Stimulated activated CD8-positive, alpha-beta memory T cell treated with anti-CD3 and anti-CD28 coated beads, Interleukin-4, amount 100 ng/mL, for 48 hours (primary cell): ENCODE measurements at regions not wholly inside any gene's neighbourhood (a gene's known extent, or its start where the extent isn't known, plus 50 kb on each side); places are given as distances from the start of the nearest gene placed in this dataset.

Experiments used
- DNase-seq: peaks from one replicate; pipeline ENCODE4 v3.0.0-alpha.2; 2020

GRCh38 chr7:155928583-155928982 is 116.3 kb upstream of the SHH start:
- DNase-seq, result no peak

DNA sequence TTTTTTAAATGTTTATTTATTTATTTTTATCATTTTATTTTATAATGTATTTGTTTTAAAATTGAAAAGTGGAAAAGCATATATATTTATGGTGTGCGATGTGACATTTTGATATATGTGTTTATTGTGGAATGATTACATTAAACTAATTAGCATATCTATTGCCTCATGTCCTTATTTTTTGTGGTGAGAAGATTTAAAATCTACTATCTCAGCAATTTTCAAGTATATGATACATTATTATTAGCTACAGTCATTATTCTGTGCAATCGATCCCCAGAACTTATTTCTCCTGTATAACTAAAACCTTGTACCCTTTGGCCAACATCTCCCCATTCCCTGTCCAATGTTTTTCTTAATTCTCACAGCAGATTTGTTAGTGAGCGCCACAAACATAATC is 115.6 kb upstream of the SHH start:
- DNase-seq, result no peak

- DNase-seq, result no peak
These were observed 113.4 kb upstream of the SHH start for GRCh38 chr7:155925682-155926081.

GRCh38 chr7:155922067-155922816 is 110.0 kb upstream of the SHH start:
- DNase-seq, result no peak

DNA sequence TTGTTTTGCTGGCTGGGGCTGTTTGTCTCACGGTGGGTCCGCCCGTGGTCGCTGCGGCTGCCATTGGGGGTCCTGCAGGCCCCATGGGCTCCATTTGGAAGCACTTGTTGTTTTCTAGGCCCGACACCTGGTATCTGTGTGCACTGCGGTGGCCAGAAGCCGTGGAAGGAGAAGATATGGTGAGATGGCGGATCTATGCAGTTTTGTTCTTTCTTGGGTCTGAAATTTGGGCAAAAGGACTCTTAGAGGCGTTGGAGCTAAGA is 109.5 kb upstream of the SHH start:
- no peak for DNase-seq

- DNase-seq, result no peak
These were observed 109.0 kb upstream of the SHH start for GRCh38 chr7:155921086-155921803.

DNA sequence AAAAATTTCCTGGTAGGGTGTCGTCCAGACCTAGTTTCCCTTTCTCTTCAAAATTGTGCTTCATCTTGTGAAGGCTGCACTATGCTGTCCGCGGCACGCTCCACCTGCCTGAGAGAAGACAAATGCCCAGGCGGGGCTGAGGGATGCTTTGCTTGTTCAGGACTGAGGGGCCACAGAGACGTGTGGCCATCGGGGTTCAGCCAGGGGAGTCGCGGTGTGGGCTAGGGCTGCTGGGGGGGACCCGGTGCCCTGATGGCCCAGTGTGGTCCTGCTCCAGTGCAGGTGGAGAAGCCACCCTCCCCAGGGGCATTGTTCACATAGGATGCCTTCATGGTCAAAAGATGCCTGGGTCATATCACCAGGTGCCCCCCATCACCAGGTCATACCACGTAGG is 107.8 kb upstream of the SHH start:
- DNase-seq, result no peak

GRCh38 chr7:155919391-155920067 is 107.3 kb upstream of the SHH start:
- DNase-seq, result no peak

DNA sequence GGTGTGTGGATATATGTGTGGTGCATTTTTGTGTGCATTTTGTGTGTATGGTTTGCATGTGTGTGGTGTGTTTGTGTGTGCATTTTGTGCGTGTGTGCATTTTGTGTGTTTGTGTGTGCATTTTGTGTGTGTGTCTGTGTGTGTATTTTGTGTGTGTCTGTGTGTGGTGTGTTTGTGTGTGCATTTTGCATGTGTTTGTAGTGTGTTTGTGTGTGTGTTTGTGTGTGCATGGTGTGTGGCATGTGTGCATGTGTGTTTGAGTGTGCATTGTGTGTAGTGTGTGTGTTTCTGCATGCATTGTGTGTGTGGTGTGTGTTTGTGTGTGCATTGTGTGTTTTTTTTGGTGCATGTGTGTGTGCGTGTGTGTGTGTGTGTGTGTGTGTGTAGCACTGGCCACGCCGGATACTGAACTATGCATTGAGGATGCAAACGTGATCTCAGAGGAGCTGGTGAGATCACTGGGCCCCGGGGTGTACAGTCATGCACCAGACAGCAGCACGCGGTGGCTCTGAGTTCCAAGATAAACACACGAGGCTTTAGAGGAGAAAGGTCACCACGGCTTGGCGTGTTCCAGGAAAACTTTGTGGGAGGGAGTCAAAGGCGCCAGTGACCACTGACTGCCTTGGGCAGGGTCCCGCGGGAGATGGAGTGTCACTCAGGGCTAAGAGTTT is 106.6 kb upstream of the SHH start:
- no peak for DNase-seq

DNA sequence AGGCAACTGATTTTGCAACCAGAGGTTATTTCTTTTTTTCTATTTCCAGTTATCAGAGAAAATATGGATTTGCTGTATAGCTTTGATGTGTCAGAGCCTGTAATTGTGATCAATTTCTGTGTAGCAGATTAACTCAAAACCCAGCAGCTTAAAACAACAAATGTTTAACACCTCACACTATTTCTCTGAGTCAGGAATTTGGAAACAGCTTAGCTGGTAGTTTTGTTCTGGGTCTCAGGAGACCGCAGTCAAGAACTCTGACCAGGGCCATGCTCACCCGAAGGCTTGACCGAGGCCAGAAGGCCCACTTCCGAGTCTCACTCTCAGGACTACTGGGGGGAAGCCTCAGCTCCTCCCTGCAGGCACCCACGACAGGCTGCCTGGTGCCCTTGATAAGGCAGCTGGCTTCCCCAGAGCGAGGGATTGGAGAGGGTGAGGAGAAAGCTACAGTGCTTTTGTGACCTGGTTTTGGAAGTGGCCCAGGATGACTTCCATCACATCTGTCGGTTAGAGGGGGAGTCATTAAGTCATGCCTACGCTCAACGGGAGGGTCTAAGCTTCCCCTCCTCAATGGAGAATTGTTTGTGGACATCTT is 105.7 kb upstream of the SHH start:
- DNase-seq, result no peak

DNA sequence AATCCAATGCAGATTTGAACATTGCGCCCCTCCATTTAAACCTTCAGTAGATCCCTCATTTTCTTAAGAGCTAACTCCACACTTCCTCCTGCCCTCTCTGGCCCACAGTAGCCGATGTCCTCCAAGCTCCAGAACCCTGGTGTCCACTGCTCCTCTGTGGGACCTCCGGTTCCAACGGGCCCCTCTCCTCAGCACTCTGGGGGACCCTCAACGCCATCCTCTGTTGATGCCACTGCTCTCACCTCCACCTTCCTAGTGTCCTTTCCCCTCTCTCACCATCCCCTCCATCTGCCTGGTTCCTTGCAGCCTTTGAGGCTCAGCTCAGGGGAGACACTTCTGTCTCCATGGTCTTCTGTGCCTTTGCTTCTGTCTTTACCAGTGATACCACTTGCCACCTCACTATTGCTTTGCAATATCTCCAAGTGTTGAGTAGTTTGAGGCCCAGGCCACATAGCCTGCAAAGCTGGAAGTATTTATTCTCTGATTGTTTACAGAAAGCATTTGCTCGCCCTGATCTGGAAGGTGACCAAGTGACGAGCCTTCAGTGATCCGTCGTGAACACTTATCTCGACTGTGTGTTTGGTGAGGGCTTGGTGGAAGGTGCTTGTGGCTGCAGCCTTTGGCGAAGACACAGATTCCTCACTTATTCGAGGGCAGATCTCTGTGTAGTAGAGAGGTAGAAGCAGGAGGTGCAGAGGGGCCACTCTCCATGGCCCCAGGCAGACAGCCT is 104.8 kb upstream of the SHH start:
- no peak for DNase-seq

DNA sequence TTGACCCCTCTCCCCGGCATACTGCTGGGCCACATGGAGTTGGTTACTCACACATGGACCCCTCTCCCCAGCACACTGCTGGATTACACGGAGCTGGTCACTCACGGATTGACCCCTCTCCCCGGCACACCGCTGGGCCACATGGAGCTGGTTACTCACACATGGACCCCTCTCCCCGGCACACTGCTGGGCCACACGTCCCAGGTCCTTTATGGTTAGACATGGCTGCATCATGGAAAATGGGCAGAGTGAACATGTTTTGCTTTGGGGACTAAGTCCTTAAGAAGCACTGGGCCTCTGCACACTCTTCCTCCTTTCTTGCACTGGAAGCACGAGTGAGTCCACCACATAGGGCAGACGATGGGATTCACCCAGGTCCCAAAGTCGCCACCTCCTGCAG is 102.1 kb upstream of the SHH start:
- no peak for DNase-seq

GRCh38 chr7:155913719-155914118 is 101.5 kb upstream of the SHH start:
- DNase-seq, result no peak

- DNase-seq, result no peak
These were observed 101.0 kb upstream of the SHH start for GRCh38 chr7:155913291-155913690.

GRCh38 chr7:155911471-155912105 is 99.3 kb upstream of the SHH start:
- no peak for DNase-seq

- DNase-seq, result no peak
These were observed 96.1 kb upstream of the SHH start for GRCh38 chr7:155908385-155908784.

- no peak for DNase-seq
These were observed 95.4 kb upstream of the SHH start for GRCh38 chr7:155907450-155908200.

- no peak for DNase-seq
These were observed 88.9 kb upstream of the SHH start for GRCh38 chr7:155901176-155901575.

- no peak for DNase-seq
These were observed 87.3 kb upstream of the SHH start for GRCh38 chr7:155899596-155899995.

- DNase-seq, result no peak
These were observed 85.6 kb upstream of the SHH start for GRCh38 chr7:155897758-155898386.
